Stimulated activated CD4-positive, alpha-beta T cell treated with anti-CD3 and anti-CD28 coated beads, Interleukin-4, amount 100 ng/mL, for 48 hours (primary cell): ENCODE measurements at regions not wholly inside any gene's neighbourhood (a gene's known extent, or its start where the extent isn't known, plus 50 kb on each side); places are given as distances from the start of the nearest gene placed in this dataset.

Source experiments
- DNase-seq, 2 donors: peaks; one replicate each; pipeline ENCODE4 v3.0.0-alpha.2; 2020; ENCODE audit warnings: low read depth in 2 of 2

DNA sequence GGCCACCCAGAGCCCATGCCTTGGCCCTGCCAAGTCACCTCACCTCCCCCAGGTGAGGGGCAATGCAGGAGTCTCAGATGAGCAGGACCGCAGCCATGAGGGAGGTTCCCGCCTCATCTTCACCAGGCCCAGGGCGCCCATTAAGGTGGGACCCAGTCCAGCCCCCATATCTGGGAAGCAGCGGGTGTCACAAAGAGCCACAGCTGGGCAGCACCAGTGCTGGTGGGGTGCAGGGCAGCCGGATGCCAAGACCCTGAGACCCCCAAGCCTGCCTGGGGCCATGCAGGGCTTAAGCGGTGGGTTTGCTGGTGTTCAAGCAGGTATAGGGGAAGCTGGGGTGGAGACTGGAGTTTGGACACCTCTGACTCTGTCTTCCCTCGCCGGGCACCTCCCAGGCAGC, 237.8 kb upstream of the GSE1 start:
- no peak for DNase-seq

DNA sequence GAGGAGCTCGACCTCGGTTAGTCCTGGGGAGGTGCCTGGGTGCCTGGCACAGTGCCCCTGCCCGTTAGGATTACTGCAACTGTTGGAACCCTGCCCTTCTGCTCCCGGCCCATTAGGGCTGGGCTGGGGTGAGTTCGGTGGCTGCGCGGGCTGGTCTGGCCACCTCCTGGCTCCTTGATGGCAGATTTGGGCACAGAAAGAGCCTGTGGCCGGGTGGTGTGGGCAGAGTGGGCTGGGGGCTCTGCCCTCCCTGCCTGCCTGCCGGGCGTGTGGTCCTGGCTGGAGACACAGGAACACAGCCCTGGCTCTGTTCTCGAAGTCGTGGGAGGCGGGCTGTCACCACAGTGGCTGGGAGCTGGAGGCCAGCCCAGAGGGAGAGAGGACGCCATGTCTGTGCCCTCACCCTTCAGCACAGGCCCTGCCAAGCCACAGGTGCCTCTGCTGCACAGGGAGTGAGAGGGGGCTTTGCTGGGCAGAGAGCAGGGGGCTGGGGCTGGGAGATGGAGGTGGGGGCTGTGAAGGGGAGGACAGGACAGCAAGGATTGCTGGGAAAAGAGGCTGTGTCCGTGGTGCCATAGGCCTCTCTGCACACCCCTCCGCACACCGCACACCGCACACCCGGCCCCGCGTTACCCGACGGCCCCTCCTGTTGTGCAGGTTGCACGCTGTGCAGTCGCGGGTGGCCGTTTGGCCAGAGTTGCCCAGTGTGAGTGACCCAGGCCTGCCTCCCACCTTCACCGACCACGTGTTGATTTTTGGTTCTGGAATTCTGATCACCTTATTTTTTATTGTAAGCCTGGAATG, 236.6 kb upstream of the GSE1 start:
- no peak for DNase-seq

DNA sequence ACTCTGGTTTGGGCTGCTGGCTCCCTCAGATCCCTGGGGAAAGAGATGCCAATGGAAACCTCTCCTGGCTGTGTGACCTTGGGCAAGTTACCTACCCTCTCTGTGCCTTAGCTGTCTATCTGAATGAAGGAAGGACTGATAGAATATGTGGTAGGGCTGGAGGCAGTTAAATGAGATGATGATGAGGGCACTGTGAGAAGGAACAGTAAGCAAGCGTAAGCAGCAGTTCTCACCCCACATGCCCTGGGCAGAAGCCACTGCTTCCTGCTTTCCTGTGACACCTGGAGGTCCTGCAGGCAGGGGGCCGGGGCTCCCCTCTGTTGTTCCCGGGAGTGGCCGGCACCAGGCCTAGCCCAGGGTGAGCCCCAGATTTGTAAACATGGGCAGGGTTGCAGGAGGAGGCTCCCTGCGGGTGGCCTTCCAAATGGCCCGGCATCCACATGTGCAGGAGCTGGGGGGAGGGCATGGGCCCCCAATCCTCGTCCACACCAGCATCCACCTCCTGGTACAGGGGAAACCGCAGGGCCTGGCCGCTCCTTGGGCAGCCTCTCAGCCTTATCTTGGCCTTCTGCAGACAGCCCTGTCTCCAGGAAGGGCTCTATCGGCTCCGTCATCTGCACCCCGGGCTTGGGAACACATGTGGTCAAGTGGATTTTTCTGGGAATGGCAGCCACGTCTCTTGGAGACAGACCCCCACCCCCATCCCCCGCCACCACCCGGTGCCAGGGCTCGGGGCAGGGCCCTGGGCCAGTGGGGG, 235.6 kb upstream of the GSE1 start:
- no peak for DNase-seq

DNA sequence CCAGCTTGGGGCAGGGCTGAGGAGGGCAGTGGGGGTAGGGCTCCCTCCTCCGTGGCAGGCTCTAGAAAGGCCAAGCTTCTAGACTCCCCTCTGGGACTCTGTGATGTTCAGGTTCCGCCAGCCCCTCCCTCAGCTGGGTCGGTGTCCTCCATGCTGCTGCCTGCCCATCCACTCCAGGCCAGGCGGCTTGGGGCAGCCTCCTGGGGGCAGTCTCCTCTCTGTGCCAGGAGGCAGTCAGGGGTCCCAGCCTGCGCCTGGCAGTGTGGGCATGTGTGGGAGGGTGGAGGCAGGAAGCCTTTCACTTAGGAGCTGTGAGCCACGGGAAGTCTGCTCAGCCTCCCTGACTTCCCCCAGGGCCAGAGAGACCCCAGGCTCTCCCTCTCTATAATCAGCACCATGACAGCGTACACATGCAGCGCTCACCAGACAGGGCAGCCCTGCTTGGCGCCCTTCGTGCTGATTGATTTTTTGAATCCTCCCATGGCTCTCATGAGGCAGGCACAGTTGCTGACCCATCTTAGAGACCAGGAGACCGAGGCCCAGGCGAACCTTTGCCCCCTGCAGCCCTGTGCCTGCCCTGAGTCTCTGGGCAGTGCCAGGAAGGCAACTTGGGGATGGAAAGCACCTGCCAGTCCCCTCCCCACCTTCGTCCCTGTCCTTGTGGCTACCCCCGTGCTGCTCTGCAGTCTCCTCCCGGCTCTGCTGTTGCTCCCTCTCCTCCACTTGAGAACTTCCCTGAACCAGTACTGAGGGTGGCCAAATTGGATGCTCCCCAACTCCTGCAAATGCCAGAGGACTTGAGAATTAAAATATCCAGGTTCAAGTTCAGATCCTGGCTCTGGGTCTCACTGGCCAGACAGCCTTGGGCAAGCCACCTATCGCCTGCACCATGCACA, 234.7 kb upstream of the GSE1 start:
- DNase-seq = no peak

DNA sequence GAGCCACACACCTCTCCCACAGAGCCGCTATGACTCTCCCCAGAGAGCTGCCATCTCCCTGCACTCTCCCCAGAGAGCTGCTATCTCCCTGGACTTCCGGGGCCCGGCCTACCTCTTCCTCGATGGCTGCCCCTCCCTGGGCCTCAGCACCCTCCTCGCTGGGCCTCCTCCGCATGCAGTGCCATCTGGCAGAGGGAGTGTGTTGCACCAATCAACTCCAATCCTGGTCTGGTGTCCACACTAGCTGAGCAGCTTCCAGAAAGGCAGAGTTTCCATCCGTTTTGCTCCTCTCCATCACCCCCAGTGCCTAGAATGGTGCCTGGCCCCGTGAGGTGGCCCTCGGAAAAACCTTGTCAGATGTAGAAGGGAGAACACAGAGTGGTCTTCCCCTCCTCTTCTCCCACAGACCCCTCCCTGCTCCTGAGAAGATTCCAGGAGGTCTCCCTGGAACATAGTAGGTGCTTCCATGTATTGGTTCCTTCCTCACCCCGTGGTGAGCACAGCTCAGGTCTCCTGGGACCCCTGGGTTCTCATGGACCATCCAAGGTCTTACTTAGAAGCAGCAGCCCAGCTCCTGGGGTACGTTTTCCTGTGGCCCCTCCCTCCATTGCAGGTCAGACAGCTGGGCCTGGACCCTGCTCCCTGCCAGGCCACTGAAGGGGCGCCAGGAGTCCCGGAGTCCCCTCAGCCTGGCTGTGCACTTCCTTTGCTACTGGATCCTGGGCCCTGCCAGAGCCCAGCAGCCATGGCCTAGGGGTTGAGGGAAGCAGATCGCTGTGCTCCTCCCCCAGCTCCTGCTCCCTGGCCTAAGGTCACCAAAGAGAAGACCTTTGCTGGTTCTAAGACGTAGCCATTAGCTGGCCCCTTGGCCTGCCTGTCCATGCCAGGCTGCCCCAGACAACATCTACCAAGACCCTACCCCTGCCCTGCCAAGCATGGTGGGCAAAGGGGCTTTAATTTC, 233.8 kb upstream of the GSE1 start:
- no peak for DNase-seq

DNA sequence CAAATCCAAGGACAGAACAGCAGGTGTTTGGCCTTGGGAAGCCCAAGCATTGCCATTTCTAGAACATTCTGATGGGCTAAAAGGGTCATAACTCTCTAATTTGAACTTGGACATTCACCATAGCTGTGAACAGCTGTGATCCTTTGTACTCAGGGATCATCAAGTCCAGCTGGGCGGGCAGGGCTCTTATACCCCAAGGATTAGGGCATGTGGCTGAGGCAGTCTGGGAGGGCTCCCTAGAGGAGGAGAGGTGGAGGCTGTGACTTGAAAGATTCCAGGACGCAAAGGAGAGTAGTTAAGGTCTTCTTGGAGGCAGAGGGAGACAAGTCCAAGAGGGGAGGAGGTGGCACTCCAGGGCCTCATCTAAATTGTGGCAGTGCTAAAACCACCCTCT, 233.1 kb upstream of the GSE1 start:
- DNase-seq = no peak

DNA sequence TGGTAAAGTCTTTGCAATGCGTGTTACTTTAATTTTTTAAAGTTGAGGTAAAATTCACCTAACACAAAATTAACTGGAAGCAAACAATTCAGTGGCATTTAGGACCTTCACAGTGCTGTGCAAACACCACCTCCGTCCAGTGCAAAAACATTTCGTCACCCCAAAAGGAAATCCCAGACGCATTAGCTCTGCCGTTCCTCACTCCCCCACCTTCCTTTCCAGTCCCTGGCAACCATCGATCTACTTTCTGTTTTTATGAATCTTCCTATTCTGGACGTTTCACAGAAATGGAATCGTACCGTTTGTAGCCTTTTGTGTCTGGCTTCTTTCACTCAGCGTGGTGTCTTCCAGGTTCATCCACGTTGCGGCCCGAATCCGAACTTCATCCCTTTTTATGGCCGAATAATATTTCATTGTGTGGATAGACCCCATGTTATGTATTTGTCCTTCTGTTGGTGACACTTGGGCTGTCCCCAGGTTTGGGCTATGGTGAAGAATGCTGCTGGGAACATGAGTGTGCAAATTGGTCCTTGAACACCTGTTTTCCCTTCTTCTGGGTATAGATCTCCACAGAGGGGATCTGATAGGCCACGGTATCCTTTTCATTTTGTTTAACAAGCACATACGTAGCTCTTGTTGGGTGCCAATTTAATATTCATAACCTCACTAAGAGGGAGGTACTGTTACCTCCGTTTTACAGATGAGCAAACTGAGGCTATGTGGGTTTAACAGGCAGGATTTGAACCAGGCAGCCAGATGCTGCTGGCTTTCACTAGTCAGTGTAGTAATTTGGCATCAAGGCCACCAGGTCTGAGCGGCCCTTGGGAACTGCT, 232.0 kb upstream of the GSE1 start:
- no peak for DNase-seq

DNA sequence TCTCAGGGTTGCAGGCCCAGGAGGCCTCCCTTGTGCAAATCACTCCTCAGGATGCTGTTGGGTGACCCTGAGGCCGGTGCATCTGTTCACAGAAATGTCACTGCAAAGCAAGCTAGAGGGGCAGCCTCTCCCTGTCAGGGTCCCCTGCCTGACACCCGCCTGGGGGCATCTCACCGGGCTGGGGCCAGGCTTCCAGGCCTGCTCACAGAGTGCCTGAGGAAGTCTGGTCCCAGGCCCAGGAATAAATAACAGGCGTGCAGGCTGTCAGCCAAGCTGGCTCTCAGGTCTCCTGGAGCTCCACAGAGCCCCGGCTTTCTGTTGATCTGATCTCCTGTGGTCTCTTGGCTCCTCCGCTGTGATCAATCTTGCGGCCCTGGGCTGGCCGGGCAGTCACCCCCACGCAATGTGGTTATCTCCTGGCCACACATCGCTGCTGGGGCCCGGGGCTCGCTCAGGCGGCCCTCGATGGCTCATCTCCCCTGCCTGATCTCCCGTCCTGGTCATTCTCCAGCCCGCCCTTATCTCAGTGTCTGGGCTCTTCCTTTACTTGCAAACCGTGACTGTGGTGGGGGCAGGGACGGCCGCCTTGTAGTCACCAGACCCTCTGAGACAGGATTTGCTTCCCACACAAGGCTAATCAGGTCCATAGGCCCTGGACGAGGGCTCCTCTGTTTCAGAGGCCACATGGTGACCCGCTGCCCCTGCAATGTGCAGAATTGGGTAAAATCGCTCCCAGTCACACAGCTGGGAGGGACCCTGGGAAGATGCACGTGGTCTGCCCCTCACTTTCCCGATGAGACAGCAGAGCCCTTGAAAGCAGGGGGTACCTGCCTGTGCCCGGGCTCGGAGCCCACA, 231.2 kb upstream of the GSE1 start:
- no peak for DNase-seq

DNA sequence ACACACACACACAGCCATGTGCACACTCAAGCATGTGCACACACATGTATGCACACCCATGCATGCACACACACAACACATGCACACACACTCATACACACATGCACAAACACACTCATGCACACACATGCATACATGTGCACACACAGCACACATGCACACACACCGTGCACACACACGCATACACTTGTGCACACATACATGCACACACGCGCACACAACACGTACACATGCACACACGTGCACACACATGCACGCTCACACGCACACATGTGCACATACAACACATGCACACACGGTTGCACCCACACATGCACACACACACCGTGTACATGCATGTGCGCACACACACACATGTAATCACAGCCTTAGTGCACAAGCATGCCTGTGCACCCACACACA, 230.4 kb upstream of the GSE1 start:
- no peak for DNase-seq

DNA sequence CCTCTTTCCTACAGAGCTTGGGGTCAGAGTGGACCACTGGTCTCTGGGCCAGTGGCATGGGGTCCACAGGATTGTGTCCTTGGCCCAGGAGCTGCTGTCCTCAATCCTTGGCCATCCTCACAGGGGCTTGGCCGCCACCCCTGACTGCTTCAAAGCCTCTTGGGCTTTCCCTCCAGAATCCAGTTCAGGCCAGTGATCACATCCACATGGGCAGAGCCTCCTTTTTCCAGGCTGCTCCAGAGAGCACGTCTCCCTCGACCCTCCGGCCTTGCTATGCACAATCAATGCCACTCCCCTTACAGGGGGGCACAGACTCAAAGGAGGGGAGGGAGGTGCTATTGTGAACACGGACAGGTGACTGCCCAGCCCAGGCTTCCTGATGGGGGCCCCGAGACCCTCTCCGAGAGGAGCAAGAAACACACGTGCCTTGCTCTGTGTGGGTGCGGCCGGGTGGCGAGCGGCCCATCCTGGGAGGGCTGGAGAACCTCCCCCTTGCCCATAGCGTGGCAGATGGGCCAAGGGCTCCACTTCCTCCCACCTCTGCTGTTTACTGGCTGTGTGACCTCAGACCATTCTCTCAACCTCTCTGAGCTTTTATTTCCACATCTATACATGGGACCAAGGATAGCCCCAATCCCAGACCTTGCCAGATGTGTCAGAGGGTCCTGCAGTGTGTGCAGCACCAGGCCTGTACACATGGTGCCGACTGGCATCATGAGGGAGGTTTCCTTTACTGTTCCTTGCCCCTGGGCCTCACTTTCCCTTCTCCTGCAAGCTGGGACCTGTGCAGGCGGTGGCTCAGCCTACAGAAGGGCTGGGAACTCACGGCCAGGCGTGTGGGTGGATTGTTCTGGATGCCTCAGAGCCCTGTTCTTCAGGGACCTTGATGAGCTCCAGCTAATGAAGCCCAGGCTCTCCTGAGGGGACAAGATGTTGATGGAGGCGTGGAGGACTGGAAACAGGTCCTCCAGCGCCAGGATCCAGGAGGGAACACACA, 229.0 kb upstream of the GSE1 start:
- no peak for DNase-seq

DNA sequence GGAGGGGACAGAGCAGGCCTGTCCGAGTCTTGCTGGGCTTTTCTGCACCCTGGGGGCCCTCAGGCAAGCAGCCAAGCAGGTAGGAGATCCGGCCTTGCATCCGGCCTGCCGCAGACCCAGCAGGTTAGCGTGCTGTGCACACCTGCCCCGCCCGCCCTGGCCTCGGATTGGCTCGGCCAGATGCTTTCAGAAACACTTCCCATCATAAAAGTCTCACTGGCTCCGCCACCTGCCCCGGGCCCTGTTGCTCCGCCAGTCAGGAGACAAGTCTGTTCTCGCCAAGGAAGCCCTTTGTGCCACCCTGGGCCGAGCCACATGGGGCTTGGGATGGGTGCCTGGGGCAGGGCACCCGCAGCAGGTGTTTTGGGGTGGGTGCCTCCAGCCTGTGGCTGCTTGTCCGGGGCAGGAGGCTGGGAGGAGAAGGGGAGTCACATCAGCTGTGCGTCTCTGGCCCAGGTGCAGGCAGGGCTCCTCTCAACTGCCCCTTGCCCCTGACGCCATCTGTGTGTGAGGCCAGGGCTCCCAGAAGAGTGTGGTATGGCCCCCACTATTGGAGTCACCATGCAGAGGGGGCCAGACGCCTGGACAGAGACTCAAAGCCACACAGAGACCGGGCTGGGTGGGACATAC, 228.2 kb upstream of the GSE1 start:
- no peak for DNase-seq

DNA sequence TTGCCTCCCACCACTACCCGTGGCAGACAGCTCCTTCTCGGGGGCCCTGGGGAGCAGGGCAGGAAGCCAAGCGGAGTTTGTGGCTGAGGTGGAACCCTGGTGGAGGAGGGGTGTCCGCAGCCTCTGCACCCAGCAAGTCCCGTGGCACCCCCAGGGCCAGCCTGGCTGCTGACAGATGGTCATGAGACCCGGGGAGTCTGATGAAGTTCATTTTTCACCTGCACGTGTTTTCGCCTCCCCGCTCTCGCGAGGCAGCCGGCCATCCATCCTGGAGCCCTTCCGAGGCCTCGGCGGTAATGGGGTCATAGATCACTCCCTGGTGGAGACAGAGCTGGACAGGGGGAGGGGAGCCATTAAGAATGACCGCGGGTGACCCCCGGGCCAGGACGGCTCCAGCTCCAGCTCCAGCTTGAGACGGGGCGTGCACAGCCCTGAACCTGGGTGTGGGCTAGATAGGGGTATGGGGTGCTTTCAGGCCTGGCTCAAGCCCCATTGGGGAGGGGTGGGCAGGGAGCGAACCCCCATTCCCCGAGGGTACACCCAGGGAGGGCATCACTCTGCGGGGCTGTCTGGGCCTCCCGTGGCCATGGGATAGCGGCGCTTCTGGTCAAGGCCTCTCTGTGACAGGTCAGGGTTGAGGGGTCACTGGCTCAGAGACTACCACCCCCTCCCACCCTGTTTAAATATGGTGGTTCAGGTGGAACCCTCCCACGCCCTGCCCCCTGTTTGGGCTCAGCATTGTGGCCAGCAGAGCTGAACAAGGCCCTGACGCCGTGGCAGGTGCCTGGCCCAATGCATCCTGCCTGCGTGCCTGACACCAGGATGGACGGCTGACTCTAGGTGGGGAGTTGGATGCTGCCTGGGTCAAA, 227.4 kb upstream of the GSE1 start:
- no peak for DNase-seq

DNA sequence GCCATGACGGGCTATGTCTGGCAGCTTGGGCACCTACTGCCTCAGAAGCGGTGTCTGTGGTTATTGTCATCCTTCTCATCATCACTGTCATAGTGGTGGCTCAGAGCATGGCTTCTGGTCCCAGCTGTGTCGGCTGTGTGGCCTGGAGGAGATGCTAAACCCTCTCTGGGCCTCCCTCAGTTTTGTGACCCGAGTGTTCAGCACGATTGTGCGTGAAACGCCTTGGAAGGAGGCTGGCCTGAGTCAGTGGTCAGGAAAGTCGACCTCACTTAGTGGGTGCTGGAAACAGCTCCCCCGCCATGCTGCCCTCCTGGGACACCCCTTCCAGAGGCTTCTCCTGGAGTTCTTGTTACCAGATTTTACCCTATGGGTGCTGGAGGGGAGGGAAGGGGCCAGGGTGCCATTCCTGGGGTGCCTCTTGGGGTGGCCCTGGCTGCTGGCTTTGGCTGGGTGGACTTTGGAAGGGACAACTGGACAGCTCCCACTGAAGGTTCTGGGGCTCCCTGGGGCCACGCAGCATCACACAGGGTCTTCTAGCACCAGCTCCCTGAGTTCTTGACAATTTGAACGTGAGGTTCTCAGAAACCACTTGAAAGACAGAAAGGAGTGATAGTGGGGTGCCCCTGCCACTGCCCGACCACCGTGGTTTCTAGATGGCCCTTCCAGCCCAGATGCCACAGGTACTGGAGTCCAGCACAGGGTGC, 226.5 kb upstream of the GSE1 start:
- no peak for DNase-seq

DNA sequence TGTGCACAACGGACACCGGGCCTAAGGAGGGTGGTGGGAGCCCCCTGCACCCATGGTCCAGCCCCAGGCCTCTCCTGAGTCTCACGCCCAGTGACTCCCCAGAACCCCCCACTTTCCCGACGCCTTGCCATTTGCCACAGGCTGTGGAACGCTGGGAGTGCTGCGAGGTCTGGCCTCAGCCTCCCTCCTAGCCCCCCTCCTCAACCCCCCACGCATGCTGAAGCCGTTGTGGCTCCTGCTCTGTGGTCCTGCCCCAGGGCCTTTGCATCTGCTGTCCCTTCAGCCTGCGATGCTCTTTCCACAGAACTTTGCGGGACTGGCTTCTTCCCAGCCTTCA, 226.0 kb upstream of the GSE1 start:
- DNase-seq = no peak

DNA sequence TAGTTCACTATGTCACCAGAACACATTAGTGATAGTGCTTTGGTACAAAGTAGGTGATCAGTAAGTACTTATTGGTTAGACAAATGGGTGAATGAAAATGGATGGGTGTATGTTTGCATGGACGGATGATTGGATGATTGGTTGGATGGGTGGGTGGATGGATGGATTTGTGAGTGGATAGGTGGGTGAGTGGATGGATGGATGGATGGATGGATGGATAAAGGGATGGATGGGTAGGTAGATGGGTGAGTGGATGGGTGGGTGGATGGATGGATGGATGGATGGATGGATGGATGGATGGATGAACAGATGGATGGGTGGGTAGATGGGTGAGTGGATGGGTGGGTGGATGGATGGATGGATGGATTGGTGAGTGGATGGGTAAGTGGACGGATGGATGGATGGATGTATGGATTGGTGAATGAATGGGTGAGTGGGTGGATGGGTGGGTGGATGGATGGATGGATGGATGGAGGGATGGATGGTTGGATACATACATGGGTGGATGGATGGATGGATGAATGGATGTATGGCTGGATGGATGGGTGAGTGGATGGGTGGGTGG, 225.3 kb upstream of the GSE1 start:
- DNase-seq = no peak
